Smooth muscle cell (in vitro differentiated cells): ENCODE measurements at regions not wholly inside any gene's neighbourhood (a gene's known extent, or its start where the extent isn't known, plus 50 kb on each side); places are given as distances from the start of the nearest gene placed in this dataset.

Source experiments
- DNase-seq: peaks from one replicate; lab custom pipeline; 2025; ENCODE audit not compliant: unreplicated experiment; lab: John Stamatoyannopoulos, UW
- H2AFZ ChIP-seq: fragments of 200-600 bp; sonication (generic); 2 replicates; pipeline ENCODE4 v1.6.0; 2016; ENCODE audit warnings: antibody characterized with exemption, low read depth, mild to moderate bottlenecking
- H3F3A ChIP-seq: fragments of 200-600 bp; sonication (generic); 2 replicates; pipeline ENCODE4 v1.6.0; 2017; ENCODE audit warnings: antibody characterized with exemption, low read depth
- H3K27ac ChIP-seq: fragments of 200-600 bp; sonication (generic); 2 replicates; pipeline ENCODE4 v1.5.1; 2016; ENCODE audit warnings: low read depth, mild to moderate bottlenecking
- H3K27me3 ChIP-seq: fragments of 200-600 bp; sonication (generic); 2 replicates; pipeline ENCODE4 v1.6.1; 2016; ENCODE audit warnings: low read depth, mild to moderate bottlenecking
- H3K36me3 ChIP-seq: fragments of 200-600 bp; sonication (generic); 2 replicates; pipeline ENCODE4 v1.5.1; 2016; ENCODE audit warnings: low read depth
- H3K4me1 ChIP-seq: fragments of 200-600 bp; sonication (generic); 2 replicates; pipeline ENCODE4 v1.5.1; 2016; ENCODE audit warnings: low read depth
- H3K4me2 ChIP-seq: fragments of 200-600 bp; sonication (generic); 2 replicates; pipeline ENCODE4 v1.6.0; 2016; ENCODE audit warnings: mild to moderate bottlenecking
- H3K4me3 ChIP-seq: fragments of 200-600 bp; sonication (generic); 2 replicates; pipeline ENCODE4 v1.5.1; 2016; ENCODE audit warnings: mild to moderate bottlenecking
- H3K79me2 ChIP-seq: fragments of 200-600 bp; sonication (generic); 2 replicates; pipeline ENCODE4 v1.6.0; 2016; ENCODE audit warnings: low read depth, mild to moderate bottlenecking
- H3K9ac ChIP-seq: fragments of 200-600 bp; sonication (generic); 2 replicates; pipeline ENCODE4 v1.6.0; 2016; ENCODE audit warnings: low read depth
- H3K9me3 ChIP-seq: fragments of 200-600 bp; sonication (generic); replicated peaks from 2 replicates; pipeline ENCODE4 v1.5.1; 2016; ENCODE audit warnings: low read depth
- H4K20me1 ChIP-seq: fragments of 200-600 bp; sonication (generic); 2 replicates; pipeline ENCODE4 v1.6.0; 2016; ENCODE audit warnings: low read depth
- CTCF ChIP-seq: fragments of 200-600 bp; sonication (generic); IDR thresholded peaks from 2 replicates; pipeline ENCODE4 v1.5.1; 2017; ENCODE audit warnings: borderline replicate concordance, mild to moderate bottlenecking, antibody characterized with exemption; ENCODE audit not compliant: insufficient read depth, poor library complexity, severe bottlenecking
- WGBS: methylation state at CpG from one replicate; pipeline ENCODE4 v1.1.7; 2016; ENCODE audit warnings: low lambda C conversion rate; 5-methylcytosine and 5-hydroxymethylcytosine counted together

DNA sequence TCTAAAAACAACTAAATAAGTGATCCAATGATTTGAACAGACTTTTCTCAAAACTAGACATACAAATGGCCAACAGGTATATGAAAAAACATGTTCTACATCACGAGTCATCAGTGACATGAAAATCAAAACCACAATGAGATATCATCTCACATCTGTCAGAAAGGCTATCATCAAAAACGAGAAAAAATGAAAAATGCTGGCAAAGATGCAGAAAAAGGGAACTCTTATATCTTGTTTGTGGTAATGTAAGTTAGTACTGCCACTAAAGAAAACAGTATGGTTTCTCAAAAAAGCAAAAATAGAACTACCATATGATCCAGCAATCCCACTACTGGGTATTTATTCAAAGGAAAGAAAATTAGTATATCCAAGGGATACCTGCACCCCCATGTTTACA lies 152.9 kb upstream of the FOXN2 start:
- H3K4me2 ChIP-seq: no peak overlapping the region
- no peaks in the 10 kb centered on the region for H3K27me3 ChIP-seq
- H3K4me1 ChIP-seq: no peaks in the 10 kb centered on the region
- H4K20me1 ChIP-seq: no peaks in the 10 kb centered on the region
- 81% methylated on average over 2 of the region's 2 CpGs for WGBS
- no peak for DNase-seq
- no peaks in the 10 kb centered on the region for H3K79me2 ChIP-seq
- no peak overlapping the region for H3K9ac ChIP-seq
- H2AFZ ChIP-seq: no peak overlapping the region
- no peak overlapping the region for H3K27ac ChIP-seq
- H3K9me3 ChIP-seq: no peaks in the 10 kb centered on the region
- no peak overlapping the region for H3K4me3 ChIP-seq
- H3K36me3 ChIP-seq: no peaks in the 10 kb centered on the region
- no peaks in the 10 kb centered on the region for H3F3A ChIP-seq
- no peak for TF ChIP-seq CTCF

- Histone ChIP-seq H4K20me1 (no peaks in the 10 kb centered on the region), H3K4me3 (no peak overlapping the region), H3K27ac (no peak overlapping the region), H2AFZ (no peak overlapping the region), H3F3A (no peaks in the 10 kb centered on the region), H3K4me2 (no peak overlapping the region), H3K36me3 (no peaks in the 10 kb centered on the region), H3K9ac (no peak overlapping the region), H3K79me2 (no peaks in the 10 kb centered on the region), H3K27me3 (no peaks in the 10 kb centered on the region), H3K4me1 (no peaks in the 10 kb centered on the region), H3K9me3 (no peaks in the 10 kb centered on the region)
- no peak for TF ChIP-seq CTCF
- no peak for DNase-seq
These were observed 151.7 kb upstream of the FOXN2 start for GRCh38 chr2:48162742-48163141.

DNA sequence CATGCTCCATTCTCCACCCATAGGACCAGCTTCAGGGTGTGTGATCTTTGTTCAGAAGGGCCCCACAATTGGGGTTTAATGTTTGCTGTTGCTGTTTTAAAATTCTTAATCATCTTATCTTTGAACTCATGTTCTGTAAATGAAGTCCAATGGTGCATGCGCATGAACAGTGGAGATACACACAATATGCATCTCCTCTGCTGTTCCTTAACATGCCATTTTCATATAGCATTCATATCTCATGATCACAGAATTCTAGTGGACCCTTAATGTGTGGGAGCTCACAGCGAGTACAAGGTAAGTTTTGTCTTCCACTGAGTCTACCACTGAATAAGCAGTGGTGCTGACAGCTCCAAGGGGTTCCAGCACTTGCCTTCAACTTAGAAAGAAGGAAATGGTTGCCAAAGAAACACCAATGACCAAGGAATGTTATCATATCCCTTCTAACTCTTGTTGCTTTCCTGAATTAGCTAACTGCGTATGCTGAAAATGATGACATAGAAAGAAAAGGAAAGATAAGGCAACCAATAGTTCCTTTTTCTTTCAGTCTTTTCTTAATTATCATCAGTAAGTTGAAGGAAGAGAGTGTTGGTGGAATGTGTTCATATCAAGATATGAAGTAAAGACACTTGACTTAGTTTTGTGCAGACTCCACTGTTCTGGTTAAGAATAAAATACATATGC lies 149.3 kb upstream of the FOXN2 start:
- H3K79me2 ChIP-seq: no peaks in the 10 kb centered on the region
- no peaks in the 10 kb centered on the region for H3K9me3 ChIP-seq
- no peaks in the 10 kb centered on the region for H4K20me1 ChIP-seq
- no peak overlapping the region for H3K27ac ChIP-seq
- no peaks in the 10 kb centered on the region for H3K4me1 ChIP-seq
- H3F3A ChIP-seq: no peaks in the 10 kb centered on the region
- H3K36me3 ChIP-seq: no peaks in the 10 kb centered on the region
- H3K9ac ChIP-seq: no peak overlapping the region
- no peak for TF ChIP-seq CTCF
- no peak for DNase-seq
- no peaks in the 10 kb centered on the region for H3K27me3 ChIP-seq
- H3K4me3 ChIP-seq: no peak overlapping the region
- no peak overlapping the region for H2AFZ ChIP-seq
- 92% methylated on average over 3 of the region's 3 CpGs for WGBS
- no peak overlapping the region for H3K4me2 ChIP-seq

- 85% methylated on average over 2 of the region's 2 CpGs for WGBS
- Histone ChIP-seq H3K9ac (no peak overlapping the region), H3K79me2 (no peaks in the 10 kb centered on the region), H4K20me1 (no peaks in the 10 kb centered on the region), H3K4me3 (no peak overlapping the region), H3K4me1 (peaks cover 7% of the 10 kb centered on the region), H3K27ac (no peak overlapping the region), H2AFZ (no peak overlapping the region), H3K27me3 (no peaks in the 10 kb centered on the region), H3F3A (no peaks in the 10 kb centered on the region), H3K9me3 (no peaks in the 10 kb centered on the region), H3K36me3 (no peaks in the 10 kb centered on the region), H3K4me2 (no peak overlapping the region)
- no peak for DNase-seq
- no peak for TF ChIP-seq CTCF
These were observed 145.3 kb upstream of the FOXN2 start for GRCh38 chr2:48169141-48169592.
